Progenitor cell of endocrine pancreas (in vitro differentiated cells): ENCODE measurements at regions not wholly inside any gene's neighbourhood (a gene's known extent, or its start where the extent isn't known, plus 50 kb on each side); places are given as distances from the start of the nearest gene placed in this dataset.

Experiments used
- DNase-seq: peaks from one replicate; pipeline ENCODE4 v3.0.0; 2021; ENCODE audit warnings: low spot score; ENCODE audit not compliant: unreplicated experiment
- H3K27ac Mint-ChIP-seq: 2 replicates; pipeline ENCODE4 v1.8.0; 2021; ENCODE audit warnings: mild to moderate bottlenecking, moderate library complexity, mixed read lengths
- H3K27me3 Mint-ChIP-seq: 2 replicates; pipeline ENCODE4 v1.8.0; 2021; ENCODE audit warnings: mixed read lengths
- H3K36me3 Mint-ChIP-seq: 2 replicates; pipeline ENCODE4 v1.8.0; 2022; ENCODE audit warnings: mixed read lengths; ENCODE audit not compliant: insufficient read depth
- H3K4me1 Mint-ChIP-seq: 2 replicates; pipeline ENCODE4 v1.8.0; 2021; ENCODE audit warnings: low read depth, mixed read lengths
- H3K4me3 Mint-ChIP-seq: 2 replicates; pipeline ENCODE4 v1.8.0; 2021; ENCODE audit warnings: low read depth, mild to moderate bottlenecking, moderate library complexity, mixed read lengths
- H3K9me3 Mint-ChIP-seq: 2 replicates; pipeline ENCODE4 v1.8.0; 2021; ENCODE audit warnings: low read depth, mixed read lengths
- TF ChIP-seq, protein P1 (sequence below): fragments of 200-600 bp; sonication (generic); IDR thresholded peaks from one replicate; pipeline ENCODE4 v1.5.0; 2021; ENCODE audit warnings: antibody characterized with exemption, mild to moderate bottlenecking; ENCODE audit not compliant: unreplicated experiment

DNA sequence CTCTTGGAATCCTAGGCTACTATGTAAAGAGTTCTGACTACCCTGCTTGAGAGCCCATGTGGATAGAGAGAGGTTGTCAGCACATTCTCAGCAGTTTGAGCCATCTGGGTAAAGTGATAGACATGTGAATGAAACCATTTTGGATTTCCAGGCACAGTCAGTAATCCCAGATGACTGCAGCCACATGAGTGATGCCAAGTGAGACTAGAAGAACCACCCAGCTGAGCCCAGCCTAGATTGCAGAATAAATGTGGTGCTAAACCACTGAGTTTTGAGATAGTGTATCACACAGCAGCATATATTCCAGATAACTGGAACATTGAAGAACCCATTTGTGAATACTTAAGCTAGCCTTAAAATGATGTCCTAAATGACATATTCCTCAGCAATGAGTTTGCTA is 166.2 kb downstream of the ATP6V1G3 start:
- H3K27me3 Mint-ChIP-seq: no peaks in the 10 kb centered on the region
- H3K4me3 Mint-ChIP-seq: no peak overlapping the region
- DNase-seq: no peak

DNA sequence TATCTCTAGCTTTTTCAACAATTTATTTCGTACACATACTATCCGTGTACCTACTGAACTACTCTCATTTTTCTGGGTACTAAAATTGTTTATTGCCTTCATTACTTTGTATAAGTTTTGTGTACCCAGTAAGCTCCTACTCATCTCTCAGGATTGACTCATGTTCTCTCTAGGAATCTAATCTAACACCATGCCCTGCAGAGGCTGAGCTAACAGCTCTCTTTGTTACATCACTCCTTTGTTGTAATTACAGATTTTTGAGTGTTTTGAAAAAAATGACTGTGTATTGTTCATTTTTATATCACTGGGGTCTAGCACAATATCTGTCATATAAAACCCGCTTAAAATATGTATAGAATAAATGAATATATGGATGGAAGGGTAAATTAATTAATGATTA is 167.1 kb downstream of the ATP6V1G3 start:
- DNase-seq: no peak
- TF ChIP-seq, protein P1, sequence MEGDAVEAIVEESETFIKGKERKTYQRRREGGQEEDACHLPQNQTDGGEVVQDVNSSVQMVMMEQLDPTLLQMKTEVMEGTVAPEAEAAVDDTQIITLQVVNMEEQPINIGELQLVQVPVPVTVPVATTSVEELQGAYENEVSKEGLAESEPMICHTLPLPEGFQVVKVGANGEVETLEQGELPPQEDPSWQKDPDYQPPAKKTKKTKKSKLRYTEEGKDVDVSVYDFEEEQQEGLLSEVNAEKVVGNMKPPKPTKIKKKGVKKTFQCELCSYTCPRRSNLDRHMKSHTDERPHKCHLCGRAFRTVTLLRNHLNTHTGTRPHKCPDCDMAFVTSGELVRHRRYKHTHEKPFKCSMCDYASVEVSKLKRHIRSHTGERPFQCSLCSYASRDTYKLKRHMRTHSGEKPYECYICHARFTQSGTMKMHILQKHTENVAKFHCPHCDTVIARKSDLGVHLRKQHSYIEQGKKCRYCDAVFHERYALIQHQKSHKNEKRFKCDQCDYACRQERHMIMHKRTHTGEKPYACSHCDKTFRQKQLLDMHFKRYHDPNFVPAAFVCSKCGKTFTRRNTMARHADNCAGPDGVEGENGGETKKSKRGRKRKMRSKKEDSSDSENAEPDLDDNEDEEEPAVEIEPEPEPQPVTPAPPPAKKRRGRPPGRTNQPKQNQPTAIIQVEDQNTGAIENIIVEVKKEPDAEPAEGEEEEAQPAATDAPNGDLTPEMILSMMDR: no peak
- peaks cover 3% of the 10 kb centered on the region for H3K9me3 Mint-ChIP-seq
- no peaks in the 10 kb centered on the region for H3K4me1 Mint-ChIP-seq
- H3K27me3 Mint-ChIP-seq: no peaks in the 10 kb centered on the region
- H3K4me3 Mint-ChIP-seq: no peak overlapping the region
- no peak overlapping the region for H3K27ac Mint-ChIP-seq
- H3K36me3 Mint-ChIP-seq: no peaks in the 10 kb centered on the region

More for the DNA sequence above, 166.2 kb downstream of the ATP6V1G3 start:
- Mint-ChIP-seq H3K4me1 (no peaks in the 10 kb centered on the region), H3K36me3 (no peaks in the 10 kb centered on the region), H3K27ac (no peak overlapping the region), H3K9me3 (peaks cover 3% of the 10 kb centered on the region)
- TF ChIP-seq, protein P1: no peak
